D721Med (cell line): ENCODE measurements at regions not wholly inside any gene's neighbourhood (a gene's known extent, or its start where the extent isn't known, plus 50 kb on each side); places are given as distances from the start of the nearest gene placed in this dataset.

Source experiments
- DNase-seq: peaks from one replicate; pipeline ENCODE4 v3.0.0; 2011; ENCODE audit warnings: low spot score; ENCODE audit not compliant: insufficient read length
- FAIRE-seq: peaks from 2 replicates; lab custom pipeline; 2011; peaks lifted over from hg19 to GRCh38; lab: Jason Lieb, UNC
- CTCF ChIP-seq: IDR thresholded peaks from 2 replicates; pipeline ENCODE4 v1.5.1; 2012; ENCODE audit warnings: mild to moderate bottlenecking, control low read depth; ENCODE audit not compliant: insufficient read depth; ENCODE audit errors: missing control alignments

- no peak for TF ChIP-seq CTCF
- FAIRE-seq (no peak), DNase-seq (no peak)
These were observed 108.5 kb upstream of the ARMC2 start for GRCh38 chr6:108739496-108740330.

GRCh38 chr6:108741331-108741989, 106.8 kb upstream of the ARMC2 start:
- TF ChIP-seq CTCF, result no peak
- DNase-seq, result no peak
- FAIRE-seq, result no peak

GRCh38 chr6:108742041-108742440, 106.2 kb upstream of the ARMC2 start:
- DNase-seq, result no peak
- no peak for TF ChIP-seq CTCF
- no peak for FAIRE-seq

GRCh38 chr6:108744244-108744972, 103.8 kb upstream of the ARMC2 start:
- FAIRE-seq (no peak), DNase-seq (no peak)
- no peak for TF ChIP-seq CTCF

- FAIRE-seq (no peak), DNase-seq (no peak)
- no peak for TF ChIP-seq CTCF
These were observed 103.2 kb upstream of the ARMC2 start for GRCh38 chr6:108744996-108745395.

- no peak for DNase-seq
- FAIRE-seq, result no peak
- no peak for TF ChIP-seq CTCF
These were observed 102.4 kb upstream of the ARMC2 start for GRCh38 chr6:108745664-108746336.
